Skeletal muscle tissue (tissue), 3 donors: ENCODE measurements at regions not wholly inside any gene's neighbourhood (a gene's known extent, or its start where the extent isn't known, plus 50 kb on each side); places are given as distances from the start of the nearest gene placed in this dataset.

Source experiments
- H3K27ac ChIP-seq: one replicate; pipeline ENCODE4 v1.7.0; 2013; ENCODE audit warnings: mild to moderate bottlenecking, low read depth, low read length, inconsistent platforms
- H3K27me3 ChIP-seq, 3 donors: one replicate each; pipeline ENCODE4 v1.7.0; 2013; ENCODE audit warnings: low read length in 3 of 3; ENCODE audit not compliant: control insufficient read depth in 3 of 3, insufficient read depth in 3 of 3
- H3K36me3 ChIP-seq, 3 donors: one replicate each; pipeline ENCODE4 v1.7.0; 2013; ENCODE audit warnings: low read length in 3 of 3; ENCODE audit not compliant: control insufficient read depth in 3 of 3, insufficient read depth in 3 of 3
- H3K4me1 ChIP-seq, 3 donors: one replicate each; pipeline ENCODE4 v1.7.0; 2013; ENCODE audit warnings: low read length in 3 of 3, mild to moderate bottlenecking in 3 of 3; ENCODE audit not compliant: control insufficient read depth in 3 of 3, insufficient read depth in 3 of 3
- H3K4me3 ChIP-seq, 3 donors: one replicate each; pipeline ENCODE4 v1.7.0; 2013; ENCODE audit warnings: low read length in 3 of 3
- H3K9ac ChIP-seq, 3 donors: one replicate each; pipeline ENCODE4 v1.7.0; 2013; ENCODE audit warnings: low read length in 3 of 3, mild to moderate bottlenecking in 3 of 3, moderate library complexity in 2 of 3, low read depth in 1 of 3
- H3K9me3 ChIP-seq, 3 donors: one replicate each; pipeline ENCODE4 v1.7.0; 2013; ENCODE audit warnings: low read length in 3 of 3; ENCODE audit not compliant: control insufficient read depth in 3 of 3
- donor health status: Osteomylitis.

DNA sequence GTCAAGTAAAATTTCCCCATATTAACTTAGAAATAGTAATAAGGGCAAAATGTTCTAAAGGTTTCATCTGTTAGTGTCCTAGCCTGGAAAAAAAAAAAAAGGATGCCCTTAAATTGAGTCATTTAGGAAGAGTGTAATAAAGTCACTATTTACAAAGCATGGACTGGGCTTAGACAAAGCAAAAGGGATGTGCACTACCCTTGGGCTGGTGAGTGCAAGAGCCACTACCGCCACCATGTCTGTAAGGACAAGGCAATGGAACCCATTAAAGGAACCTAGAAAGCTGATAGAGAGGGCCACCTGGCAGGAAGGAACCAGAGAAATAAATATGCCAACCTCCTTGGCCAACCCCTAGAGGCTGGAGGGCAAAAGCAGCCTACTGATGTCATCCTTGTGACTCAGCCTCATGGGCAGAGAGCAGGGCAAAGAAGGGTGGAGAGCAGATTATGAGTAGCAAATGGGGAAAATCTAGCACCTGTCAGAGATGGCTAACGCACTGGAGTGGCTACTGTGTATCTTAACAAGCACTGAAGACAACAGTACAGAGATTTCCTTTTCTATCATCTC is 59.5 kb upstream of the FUT8 start:
- H3K4me1 ChIP-seq = peaks cover 9 to 29% (median 12%) of the 10 kb centered on the region in 3 donors
- H3K9ac ChIP-seq = no peak overlapping the region
- H3K9me3 ChIP-seq = no peaks in the 10 kb centered on the region
- H3K4me3 ChIP-seq = no peak overlapping the region
- no peaks in the 10 kb centered on the region for H3K36me3 ChIP-seq
- no peak overlapping the region for H3K27ac ChIP-seq
- H3K27me3 ChIP-seq = no peaks in the 10 kb centered on the region

DNA sequence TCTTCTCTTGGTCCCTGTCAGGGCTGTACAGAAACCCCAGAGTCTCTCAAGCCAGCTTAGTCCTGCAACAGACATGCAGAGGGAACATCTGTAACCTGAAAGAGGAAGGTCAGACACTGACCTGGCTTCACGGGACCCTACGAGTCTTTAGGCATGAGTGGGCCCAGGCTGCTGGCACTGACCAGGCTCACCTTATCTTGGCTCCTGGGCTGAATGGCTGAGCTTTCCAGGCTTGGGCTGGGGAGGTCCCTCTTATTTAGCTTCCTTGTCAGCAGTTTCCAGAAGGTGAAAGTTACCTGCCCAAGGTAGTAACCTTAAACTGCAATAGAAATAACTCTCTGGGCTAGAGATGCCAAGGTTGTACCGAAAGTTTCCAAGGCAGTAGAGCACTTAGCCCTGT is 58.4 kb upstream of the FUT8 start:
- Histone ChIP-seq H3K4me3 (no peak overlapping the region), H3K4me1 (peaks cover 9 to 29% (median 12%) of the 10 kb centered on the region in 3 donors), H3K27ac (peak overlapping the region; percentile 47), H3K9me3 (no peaks in the 10 kb centered on the region), H3K27me3 (no peaks in the 10 kb centered on the region), H3K36me3 (no peaks in the 10 kb centered on the region), H3K9ac (no peak overlapping the region)

DNA sequence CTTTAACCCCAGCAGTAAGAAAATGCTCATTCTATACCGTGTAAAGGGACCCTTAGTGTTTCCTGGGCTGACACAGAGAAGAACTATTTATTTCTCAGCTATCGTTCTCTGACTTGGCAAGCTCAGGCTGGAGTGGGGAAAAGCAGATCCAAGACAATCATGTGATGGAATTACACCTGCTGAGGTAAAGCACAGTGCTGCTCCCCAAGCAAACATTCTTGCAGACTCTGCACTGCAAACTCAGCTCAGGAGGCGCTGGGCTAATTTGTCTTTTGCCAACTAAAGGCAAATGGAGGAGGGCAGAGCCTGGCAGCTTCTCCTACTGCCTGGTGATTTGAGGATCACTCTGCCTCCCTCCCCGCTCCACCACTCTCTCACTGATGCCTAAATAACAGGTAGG is 57.8 kb upstream of the FUT8 start:
- H3K27ac ChIP-seq = peak overlapping the region; percentile 47
- H3K27me3 ChIP-seq = no peaks in the 10 kb centered on the region
- H3K36me3 ChIP-seq = no peaks in the 10 kb centered on the region

DNA sequence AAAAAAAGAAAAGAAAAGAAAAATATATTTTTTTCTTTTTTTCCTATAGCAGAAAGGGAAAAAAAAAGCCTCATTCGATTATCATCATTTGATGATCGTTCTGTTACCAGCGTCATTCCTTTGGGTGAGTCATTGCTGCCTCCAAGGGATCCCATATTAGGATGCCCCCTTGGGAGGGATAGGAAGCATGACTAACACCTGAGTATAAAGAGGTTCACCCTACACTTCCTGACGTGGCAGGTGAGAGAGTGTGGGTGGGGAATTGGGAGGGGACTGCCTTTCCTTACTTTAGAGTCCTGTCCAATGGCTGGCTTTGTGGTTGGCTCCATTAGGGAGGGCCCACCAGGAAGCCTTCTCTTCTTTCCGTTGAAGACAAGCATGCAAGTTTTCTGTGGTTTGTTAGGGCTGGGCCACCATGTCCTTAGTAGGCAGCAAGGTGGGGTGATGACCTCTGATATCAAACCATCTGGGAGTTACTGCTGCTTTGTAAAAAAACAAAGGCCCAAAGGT is 56.1 kb upstream of the FUT8 start:
- Histone ChIP-seq H3K36me3 (no peaks in the 10 kb centered on the region), H3K9ac (no peak overlapping the region), H3K27ac (peak overlapping the region; percentile 33), H3K27me3 (no peaks in the 10 kb centered on the region), H3K4me3 (no peak overlapping the region), H3K4me1 (peaks cover 9 to 40% (median 19%) of the 10 kb centered on the region in 3 donors), H3K9me3 (no peaks in the 10 kb centered on the region)

More for the DNA sequence above, 57.8 kb upstream of the FUT8 start:
- no peak overlapping the region for H3K9ac ChIP-seq
- no peaks in the 10 kb centered on the region for H3K9me3 ChIP-seq
- H3K4me3 ChIP-seq = no peak overlapping the region
- H3K4me1 ChIP-seq = peaks cover 9 to 33% (median 12%) of the 10 kb centered on the region in 3 donors

DNA sequence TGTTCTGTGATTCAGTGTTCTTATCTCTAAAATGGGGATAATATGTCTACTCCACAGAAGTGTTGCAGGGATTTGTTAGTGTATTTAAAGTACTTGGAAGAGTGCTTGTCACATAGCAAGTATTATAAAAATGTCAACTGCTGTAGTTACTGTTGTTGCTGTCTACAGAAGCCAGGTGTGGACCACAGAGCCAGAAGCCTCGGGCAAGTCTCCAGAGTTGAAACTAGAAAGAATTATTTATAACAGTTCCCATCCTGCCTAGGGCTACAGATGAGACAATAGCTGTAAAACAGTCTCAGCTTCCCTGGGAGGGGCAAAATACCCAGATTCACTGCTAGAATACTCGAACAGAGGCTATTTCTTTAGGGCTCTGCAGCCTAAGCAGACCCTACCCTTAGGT is 55.4 kb upstream of the FUT8 start:
- Histone ChIP-seq H3K36me3 (no peaks in the 10 kb centered on the region), H3K4me1 (peaks cover 9 to 43% (median 20%) of the 10 kb centered on the region in 3 donors), H3K9me3 (no peaks in the 10 kb centered on the region), H3K27ac (peak overlapping the region; percentile 28), H3K4me3 (no peak overlapping the region), H3K9ac (peak overlapping the region in 1 of 3 donors; percentile 7), H3K27me3 (no peaks in the 10 kb centered on the region)

DNA sequence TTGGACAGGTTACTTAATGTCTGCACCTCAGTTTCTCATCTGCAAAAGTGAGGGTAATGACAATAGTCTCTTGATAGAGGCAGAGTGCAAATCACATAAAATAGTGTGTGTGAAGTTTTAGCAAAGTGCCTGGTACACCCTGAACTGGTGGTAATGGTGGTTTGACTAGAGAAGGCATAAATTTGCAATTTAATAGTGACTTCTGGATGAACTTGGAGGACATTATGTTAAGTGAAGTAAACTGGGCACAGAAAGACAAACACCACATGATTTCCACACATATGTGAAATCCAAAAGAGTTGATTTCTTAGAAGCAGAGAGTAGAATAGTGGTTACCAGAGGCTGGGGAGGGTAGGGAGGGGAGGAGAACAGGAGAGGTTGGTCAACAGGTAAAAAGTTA is 54.8 kb upstream of the FUT8 start:
- Histone ChIP-seq H3K27ac (peak overlapping the region; percentile 28), H3K4me1 (peaks cover 9 to 45% (median 22%) of the 10 kb centered on the region in 3 donors), H3K9ac (peak overlapping the region in 1 of 3 donors; percentile 7), H3K9me3 (no peaks in the 10 kb centered on the region), H3K36me3 (no peaks in the 10 kb centered on the region), H3K4me3 (no peak overlapping the region), H3K27me3 (no peaks in the 10 kb centered on the region)

DNA sequence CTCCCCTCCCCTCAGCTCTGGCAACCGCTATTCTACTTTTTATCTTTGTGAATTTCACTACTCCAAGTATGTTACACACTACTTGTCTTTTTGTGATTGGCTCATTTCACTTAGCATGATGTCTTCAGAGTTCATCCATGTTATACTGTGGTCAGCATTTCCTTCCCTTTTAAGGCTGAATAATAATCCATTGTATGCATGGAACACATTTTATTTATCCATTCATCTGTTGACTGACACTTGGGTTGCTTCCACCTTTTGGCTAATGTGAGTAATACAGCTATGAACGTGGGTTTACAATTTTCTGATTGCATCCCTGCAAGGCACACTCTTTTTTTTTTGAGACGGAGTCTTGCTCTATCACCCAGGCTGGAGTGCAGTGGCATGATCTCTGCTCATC is 53.0 kb upstream of the FUT8 start:
- Histone ChIP-seq H3K9ac (no peak overlapping the region), H3K9me3 (no peaks in the 10 kb centered on the region), H3K27me3 (no peaks in the 10 kb centered on the region), H3K4me1 (peaks cover 6 to 40% (median 21%) of the 10 kb centered on the region in 3 donors), H3K27ac (peak overlapping the region; percentile 5), H3K4me3 (no peak overlapping the region), H3K36me3 (no peaks in the 10 kb centered on the region)

DNA sequence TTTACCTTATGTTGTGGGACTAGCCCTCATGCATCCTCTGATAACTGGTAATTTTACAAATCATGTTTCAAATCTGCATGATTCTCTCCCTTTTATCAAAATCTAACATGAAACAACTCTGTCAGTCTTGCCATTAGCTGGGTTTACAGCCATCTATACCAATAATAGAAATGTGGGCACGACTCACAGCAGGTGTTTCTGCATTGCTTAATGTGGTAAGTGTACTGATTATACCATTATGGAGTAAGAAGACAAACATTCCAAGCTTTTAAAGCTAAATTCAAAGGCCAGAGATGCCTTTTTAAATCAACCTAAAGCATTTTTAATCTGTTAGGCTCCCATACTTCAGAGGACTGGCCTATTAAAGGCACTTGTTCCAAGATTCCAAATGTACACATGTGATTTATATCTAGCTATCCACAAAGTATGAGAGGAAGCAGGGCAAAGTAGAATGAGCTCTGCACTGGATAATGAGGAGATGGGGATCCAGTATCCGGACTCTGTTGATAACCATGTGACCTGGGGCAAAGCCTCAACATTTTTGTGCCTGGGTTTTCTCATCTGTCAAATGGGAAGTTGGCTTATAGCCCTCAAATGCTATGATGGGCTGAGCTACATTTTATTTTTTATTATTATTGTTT is 52.3 kb upstream of the FUT8 start:
- no peak overlapping the region for H3K9ac ChIP-seq
- H3K4me1 ChIP-seq = peaks cover 0 to 33% (median 16%) of the 10 kb centered on the region in 3 donors
- H3K27me3 ChIP-seq = no peaks in the 10 kb centered on the region
- H3K9me3 ChIP-seq = no peaks in the 10 kb centered on the region
- no peaks in the 10 kb centered on the region for H3K36me3 ChIP-seq
- H3K27ac ChIP-seq = peak overlapping the region; percentile 5
- no peak overlapping the region for H3K4me3 ChIP-seq

DNA sequence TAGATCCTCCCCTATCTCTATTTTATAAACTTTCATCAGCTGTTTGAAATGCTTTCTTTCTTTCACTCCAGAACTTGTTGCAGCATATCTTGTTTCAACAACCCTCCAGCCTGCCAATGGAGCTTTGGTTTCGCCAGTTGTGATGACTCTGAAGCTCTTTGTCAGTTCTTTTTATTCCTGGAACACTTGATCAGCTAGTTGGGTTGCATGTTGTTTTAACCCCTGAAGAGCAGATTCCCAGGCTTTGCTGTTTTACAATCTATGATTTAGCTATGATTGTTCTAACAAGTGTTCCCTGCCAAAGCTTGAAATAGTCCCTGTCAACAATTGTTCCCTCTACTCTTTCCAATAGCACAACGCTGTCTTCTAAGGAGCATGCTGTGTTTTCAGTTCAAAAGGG is 50.6 kb upstream of the FUT8 start:
- H3K36me3 ChIP-seq = no peaks in the 10 kb centered on the region
- H3K9ac ChIP-seq = peak overlapping the region in 2 of 3 donors; percentile 0 to 27
- peak overlapping the region; percentile 77 for H3K27ac ChIP-seq
- H3K27me3 ChIP-seq = no peaks in the 10 kb centered on the region
- H3K4me3 ChIP-seq = peak overlapping the region; percentile 1 to 20 (median 18)
- H3K9me3 ChIP-seq = no peaks in the 10 kb centered on the region
- peaks cover 0 to 23% (median 16%) of the 10 kb centered on the region in 3 donors for H3K4me1 ChIP-seq
